GM19395 (cell line): ENCODE measurements at regions not wholly inside any gene's neighbourhood (a gene's known extent, or its start where the extent isn't known, plus 50 kb on each side); places are given as distances from the start of the nearest gene placed in this dataset.

ENCODE experiments used
- ATAC-seq: cut with Tn5 transposase; IDR thresholded peaks from one replicate; pipeline ENCODE4 v1.9.1; 2021; ENCODE audit warnings: mild to moderate bottlenecking, moderate library complexity; ENCODE audit not compliant: unreplicated experiment

GRCh38 chr2:163291790-163292189 is 444.0 kb downstream of the FIGN start:
- no peak for ATAC-seq

GRCh38 chr2:163281717-163282116 is 443.1 kb upstream of the KCNH7 start:
- ATAC-seq = no peak

- ATAC-seq = no peak
Measured at GRCh38 chr2:163269374-163270021, 430.9 kb upstream of the KCNH7 start.

GRCh38 chr2:163266772-163267171 is 428.2 kb upstream of the KCNH7 start:
- ATAC-seq = no peak

- no peak for ATAC-seq
Measured at GRCh38 chr2:163265562-163265961, 427.0 kb upstream of the KCNH7 start.

- ATAC-seq = no peak
Measured at GRCh38 chr2:163264341-163264740, 425.8 kb upstream of the KCNH7 start.

- no peak for ATAC-seq
Measured at GRCh38 chr2:163259489-163259888, 420.9 kb upstream of the KCNH7 start.

GRCh38 chr2:163255086-163255485 is 416.5 kb upstream of the KCNH7 start:
- ATAC-seq = no peak

- ATAC-seq = no peak
Measured at GRCh38 chr2:163253621-163254285, 415.2 kb upstream of the KCNH7 start.

- ATAC-seq = no peak
Measured at GRCh38 chr2:163252199-163252598, 413.6 kb upstream of the KCNH7 start.

GRCh38 chr2:163248376-163249253 is 410.0 kb upstream of the KCNH7 start:
- ATAC-seq = no peak

- ATAC-seq = no peak
Measured at GRCh38 chr2:163247847-163248220, 409.3 kb upstream of the KCNH7 start.

GRCh38 chr2:163247156-163247846 is 408.7 kb upstream of the KCNH7 start:
- no peak for ATAC-seq

- no peak for ATAC-seq
Measured at GRCh38 chr2:163246135-163246534, 407.6 kb upstream of the KCNH7 start.

GRCh38 chr2:163236553-163236952 is 398.0 kb upstream of the KCNH7 start:
- ATAC-seq = no peak

- no peak for ATAC-seq
Measured at GRCh38 chr2:163231666-163232065, 393.1 kb upstream of the KCNH7 start.

- no peak for ATAC-seq
Measured at GRCh38 chr2:163213661-163214081, 375.1 kb upstream of the KCNH7 start.

- ATAC-seq = no peak
Measured at GRCh38 chr2:163210430-163210918, 371.9 kb upstream of the KCNH7 start.

- no peak for ATAC-seq
Measured at GRCh38 chr2:163207693-163208370, 369.3 kb upstream of the KCNH7 start.

GRCh38 chr2:163205589-163206254 is 367.2 kb upstream of the KCNH7 start:
- ATAC-seq = no peak
